Activated naive CD4-positive, alpha-beta T cell treated with anti-CD3 and anti-CD28 coated beads, Interleukin-2, amount 50 U/mL, for 24 hours (primary cell): ENCODE measurements at regions not wholly inside any gene's neighbourhood (a gene's known extent, or its start where the extent isn't known, plus 50 kb on each side); places are given as distances from the start of the nearest gene placed in this dataset.

Experiments used
- H3K27ac Mint-ChIP-seq: one replicate; pipeline ENCODE4 v1.8.0; 2021; ENCODE audit warnings: mild to moderate bottlenecking, mixed read lengths
- H3K27me3 Mint-ChIP-seq: one replicate; pipeline ENCODE4 v1.8.0; 2021; ENCODE audit warnings: mixed read lengths
- H3K36me3 Mint-ChIP-seq: one replicate; pipeline ENCODE4 v1.8.0; 2021; ENCODE audit warnings: mixed read lengths
- H3K4me1 Mint-ChIP-seq: one replicate; pipeline ENCODE4 v1.8.0; 2021; ENCODE audit warnings: mixed read lengths
- H3K4me3 Mint-ChIP-seq: one replicate; pipeline ENCODE4 v1.8.0; 2021; ENCODE audit warnings: mild to moderate bottlenecking, mixed read lengths
- H3K9me3 Mint-ChIP-seq: one replicate; pipeline ENCODE4 v1.8.0; 2021; ENCODE audit warnings: mixed read lengths

DNA sequence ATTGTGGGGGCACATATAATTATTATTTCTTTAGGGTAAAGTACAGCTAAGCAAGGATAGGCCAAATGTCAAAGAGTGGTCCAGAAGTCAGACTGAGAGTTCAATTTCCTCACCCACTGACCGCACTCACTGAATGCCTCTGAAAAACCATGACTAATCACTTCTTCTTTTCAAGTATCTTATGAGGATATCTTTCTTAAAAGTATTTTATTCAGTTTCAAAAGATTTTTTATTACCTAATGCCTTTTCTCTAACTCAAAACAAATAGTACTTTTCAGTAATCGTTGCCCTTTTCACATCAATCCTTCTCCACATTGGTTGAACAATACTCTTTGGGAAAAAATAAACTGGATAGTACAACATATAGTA, 61.7 kb upstream of the CAMK2D start:
- Mint-ChIP-seq H3K9me3 (peaks cover 6% of the 10 kb centered on the region), H3K27me3 (no peaks in the 10 kb centered on the region), H3K27ac (peak overlapping the region; percentile 31), H3K4me3 (no peak overlapping the region), H3K4me1 (peaks cover 65% of the 10 kb centered on the region), H3K36me3 (no peaks in the 10 kb centered on the region)

DNA sequence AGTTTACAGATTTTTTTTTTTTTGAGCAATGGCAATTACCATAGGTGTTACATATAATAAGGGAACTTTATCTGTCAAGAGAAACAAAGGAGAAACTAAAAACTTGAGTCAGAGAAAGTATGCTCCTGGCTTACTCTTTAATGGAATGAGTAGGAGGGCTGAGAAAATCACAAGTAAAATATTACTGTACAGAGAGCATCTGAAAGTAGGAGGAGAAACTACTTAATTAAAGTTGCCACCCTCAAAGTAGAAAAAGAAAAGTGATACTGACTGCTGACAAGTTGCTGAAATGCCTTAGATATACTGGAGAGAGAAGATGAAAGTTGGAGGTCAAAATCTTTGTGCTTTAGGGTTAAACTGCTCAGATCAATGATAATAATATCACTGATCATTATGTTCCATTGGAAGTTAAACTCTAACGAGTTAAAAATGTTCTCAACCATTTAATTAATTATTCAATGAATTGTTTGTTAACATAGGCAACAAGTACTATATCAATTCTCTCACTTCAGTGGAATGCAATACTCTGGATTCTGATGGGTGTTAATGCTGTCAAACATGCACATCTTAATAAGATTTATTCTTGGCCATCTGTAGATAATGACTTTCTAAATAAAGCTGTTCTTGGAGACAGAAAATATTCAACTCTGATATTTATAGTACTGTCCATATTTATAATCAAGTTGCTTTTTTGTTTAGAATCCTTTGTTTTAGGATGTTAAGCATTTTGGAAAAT, 61.2 kb upstream of the CAMK2D start:
- Mint-ChIP-seq H3K27me3 (no peaks in the 10 kb centered on the region), H3K27ac (peak overlapping the region; percentile 60), H3K9me3 (peaks cover 7% of the 10 kb centered on the region), H3K36me3 (peaks cover under 1% of the 10 kb centered on the region), H3K4me3 (peak overlapping the region; percentile 3), H3K4me1 (peaks cover 62% of the 10 kb centered on the region)

DNA sequence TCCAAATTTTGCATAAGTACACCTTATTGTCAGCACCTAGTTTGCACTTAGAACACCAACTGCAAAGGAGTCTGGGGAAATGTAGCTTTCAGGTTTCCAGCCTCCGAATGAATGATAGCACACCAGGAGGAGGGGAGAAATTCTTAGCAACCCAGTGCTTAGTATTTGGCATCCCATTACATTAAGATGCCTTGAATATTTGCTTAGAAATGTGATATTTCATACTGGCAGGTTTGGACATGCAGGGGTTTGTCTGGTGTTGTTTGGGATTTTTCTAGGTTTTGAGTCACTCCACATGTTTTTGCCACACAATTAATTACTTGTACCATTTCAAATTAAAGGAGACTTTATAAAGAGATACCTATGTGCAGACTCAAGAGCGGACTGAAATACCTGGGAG, 60.3 kb upstream of the CAMK2D start:
- peak overlapping the region; percentile 60 for H3K27ac Mint-ChIP-seq
- peaks cover 55% of the 10 kb centered on the region for H3K4me1 Mint-ChIP-seq
- H3K36me3 Mint-ChIP-seq: peaks cover 1% of the 10 kb centered on the region
- H3K4me3 Mint-ChIP-seq: no peak overlapping the region
- peaks cover 13% of the 10 kb centered on the region for H3K9me3 Mint-ChIP-seq
- no peaks in the 10 kb centered on the region for H3K27me3 Mint-ChIP-seq

GRCh38 chr4:113820108-113820507, 58.6 kb upstream of the CAMK2D start:
- Mint-ChIP-seq H3K4me3 (no peak overlapping the region), H3K4me1 (peaks cover 44% of the 10 kb centered on the region), H3K36me3 (peaks cover 1% of the 10 kb centered on the region), H3K9me3 (peaks cover 13% of the 10 kb centered on the region), H3K27ac (peak overlapping the region; percentile 19), H3K27me3 (no peaks in the 10 kb centered on the region)

DNA sequence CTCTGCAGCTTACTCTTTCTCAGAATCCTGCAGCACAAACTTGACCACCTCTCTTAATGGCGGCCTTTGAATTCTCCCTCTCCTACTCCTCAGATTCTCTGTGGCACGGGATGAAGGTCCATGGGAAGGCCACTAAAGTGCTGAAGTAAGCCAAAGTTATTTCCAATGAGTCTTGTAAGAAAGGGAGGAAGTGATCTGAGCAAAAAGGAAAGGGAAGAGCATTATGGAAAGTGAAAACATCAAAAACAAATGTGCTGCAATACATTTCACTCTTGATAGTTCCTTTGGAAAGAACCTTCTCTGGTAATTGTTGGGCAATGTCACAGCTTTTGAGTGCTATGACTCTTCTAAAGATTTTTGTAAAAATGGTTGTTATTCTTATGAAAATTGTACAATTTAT, 54.3 kb upstream of the CAMK2D start:
- peaks cover 1% of the 10 kb centered on the region for H3K36me3 Mint-ChIP-seq
- H3K4me1 Mint-ChIP-seq: peaks cover 14% of the 10 kb centered on the region
- H3K4me3 Mint-ChIP-seq: no peak overlapping the region
- H3K27ac Mint-ChIP-seq: peak overlapping the region; percentile 43
- H3K27me3 Mint-ChIP-seq: no peaks in the 10 kb centered on the region
- H3K9me3 Mint-ChIP-seq: peaks cover 7% of the 10 kb centered on the region

DNA sequence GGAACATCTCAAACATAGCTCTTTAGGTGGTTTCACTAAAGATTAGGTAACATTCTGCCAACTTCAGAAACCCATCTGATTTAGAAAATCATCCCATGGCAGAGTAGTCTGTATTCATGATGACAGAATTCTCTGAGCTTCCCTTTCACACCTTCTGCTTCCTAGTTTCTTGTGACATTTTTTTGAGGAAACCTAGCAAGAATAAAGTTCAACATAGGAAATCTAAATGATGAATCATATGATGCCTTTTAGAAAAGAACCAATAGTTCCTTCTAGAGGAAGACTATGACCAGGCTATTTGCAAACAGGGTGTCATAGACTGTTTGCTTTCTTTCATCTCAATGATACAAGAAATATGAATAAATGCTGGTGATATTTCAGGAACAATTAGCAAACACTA, 49.8 kb upstream of the CAMK2D start:
- Mint-ChIP-seq H3K36me3 (no peaks in the 10 kb centered on the region), H3K27ac (no peak overlapping the region), H3K4me1 (peaks cover 12% of the 10 kb centered on the region), H3K4me3 (no peak overlapping the region), H3K9me3 (no peaks in the 10 kb centered on the region), H3K27me3 (no peaks in the 10 kb centered on the region)
